ENCODE measurements at regions not wholly inside any gene's neighbourhood (a gene's known extent, or its start where the extent isn't known, plus 50 kb on each side); places are given as distances from the start of the nearest gene placed in this dataset.

DNA sequence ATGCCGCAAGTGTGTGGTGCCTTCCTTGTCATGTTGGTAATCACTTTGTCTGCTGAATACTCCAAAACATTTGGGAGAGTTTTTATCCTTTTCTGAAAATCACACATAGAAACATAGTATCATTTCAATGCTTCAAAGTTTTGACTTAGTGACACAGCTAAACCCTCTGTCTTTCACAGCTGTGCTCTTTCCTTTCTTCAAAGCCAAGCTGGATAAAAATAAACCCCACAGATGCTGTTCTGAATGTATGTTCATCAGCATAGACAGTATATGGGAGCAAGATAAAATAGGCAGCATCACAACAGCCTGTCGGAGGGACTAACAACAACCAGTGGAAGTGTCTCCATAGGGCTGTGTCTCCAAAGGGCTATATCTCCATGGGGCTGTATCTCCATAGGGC is 331.3 kb upstream of the DCC start:
- no peak overlapping the region for H3K27ac Mint-ChIP-seq
- no peak overlapping the region for H2BK5ac ChIP-seq (ENCODE audit: insufficient read length, low read length)
- H3K9me3 Mint-ChIP-seq, result no peaks in the 10 kb centered on the region
- no peaks in the 10 kb centered on the region for H3K27me3 ChIP-seq (ENCODE audit: insufficient read depth, low read length)
- H3K56ac ChIP-seq (ENCODE audit: insufficient read length, low read depth, low read length), result no peak overlapping the region
- no peak overlapping the region for H3K18ac ChIP-seq (ENCODE audit: insufficient read length, low read depth, low read length)
- H3K4me1 ChIP-seq (ENCODE audit: insufficient read depth, low read length), result no peaks in the 10 kb centered on the region
- H3K14ac ChIP-seq (ENCODE audit: insufficient read depth, low read length), result no peak overlapping the region
- no peaks in the 10 kb centered on the region for H3K79me1 ChIP-seq (ENCODE audit: insufficient read depth, low read depth, low read length, poor library complexity, severe bottlenecking)
- WGBS (ENCODE audit: extremely low coverage, insufficient read length, low lambda C conversion rate), result no CpG with 5 or more reads among the region's 2 CpGs
- no peak overlapping the region for H2BK20ac ChIP-seq (ENCODE audit: low read depth, low read length, poor library complexity, severe bottlenecking)
- no peak overlapping the region for H3K23ac ChIP-seq (ENCODE audit: insufficient read length, low read depth, low read length)
- H4K20me1 ChIP-seq (ENCODE audit: control insufficient read depth, insufficient read depth, insufficient read length), result no peaks in the 10 kb centered on the region
- DNase-seq, result no peak
- no peak for TF ChIP-seq CTCF (conservative IDR thresholded peaks at IDR 0.05)
- no peak overlapping the region for H4K91ac ChIP-seq (ENCODE audit: insufficient read length, low read depth, low read length)
- no peak overlapping the region for H4K8ac ChIP-seq (replicated peaks; ENCODE audit: insufficient read length, low read depth, low read length)
- no peaks in the 10 kb centered on the region for H3K9me3 ChIP-seq (ENCODE audit: control insufficient read depth, low read depth, low read length)
- H3K4me2 ChIP-seq (ENCODE audit: insufficient read depth, insufficient read length, low read length), result no peak overlapping the region
- H3K4me3 Mint-ChIP-seq, result no peak overlapping the region
- H3K79me2 ChIP-seq (ENCODE audit: insufficient read depth, low read length), result no peaks in the 10 kb centered on the region
- H3K4me1 Mint-ChIP-seq, result 0 out of 4 replicates have a peak, but pooled peaks cover 0 to 4% of the 10 kb centered on the region in 2 experiments
- H2BK12ac ChIP-seq (ENCODE audit: insufficient read length, low read depth, low read length), result no peak overlapping the region
- no peak overlapping the region for H3T11ph ChIP-seq (ENCODE audit: low read length)
- H4K5ac ChIP-seq (ENCODE audit: insufficient read length, low read depth, low read length), result no peak overlapping the region
- no peaks in the 10 kb centered on the region for H3K36me3 Mint-ChIP-seq (ENCODE audit: insufficient read depth in 1 of 3, low read depth in 3 of 3)
- H2BK120ac ChIP-seq (ENCODE audit: low read depth, low read length, poor library complexity, severe bottlenecking), result no peak overlapping the region
- no peak overlapping the region for H2AK5ac ChIP-seq (ENCODE audit: insufficient read length, low read length)
- no peak overlapping the region for H2BK15ac ChIP-seq (ENCODE audit: low read depth, low read length)
- no peak overlapping the region for H2AFZ ChIP-seq (ENCODE audit: low read length)
- no peaks in the 10 kb centered on the region for H3K23me2 ChIP-seq (ENCODE audit: insufficient read length, low read depth, low read length, poor library complexity, severe bottlenecking)
- no peaks in the 10 kb centered on the region for H3K27me3 Mint-ChIP-seq (ENCODE audit: low read depth)
- no peak overlapping the region for H3K4ac ChIP-seq (ENCODE audit: low read depth, low read length)
- no peak overlapping the region for H3K9ac ChIP-seq (ENCODE audit: extremely low read depth, insufficient read length, low read length)
- H3K27ac ChIP-seq (ENCODE audit: insufficient read length, low read depth, low read length), result no peak overlapping the region
